GM12878 (cell line): ENCODE measurements at regions not wholly inside any gene's neighbourhood (a gene's known extent, or its start where the extent isn't known, plus 50 kb on each side); places are given as distances from the start of the nearest gene placed in this dataset.

ENCODE experiments used
- ATAC-seq: fragments of 200-7000 bp; cut with Tn5 transposase; 3 replicates; pipeline ENCODE4 v1.9.1; 2020; ENCODE audit warnings: mild to moderate bottlenecking, moderate library complexity
- BruUV-seq: library from RNA; stranded (reverse); fragments of 400-500 nt; replicated peaks from 2 replicates; lab custom pipeline; 2021; lab: Mats Ljungman, UMichigan
- CTCF ChIA-PET: fragments of 300-600 bp; sonication (Branson Sonifier 250); formaldehyde crosslinking; extraction: SDS; loops from one replicate; lab custom pipeline; 2021; ENCODE audit warnings: inconsistent platforms; lab: Yijun Ruan, JAX
- POLR2A ChIA-PET: fragments of 350-600 bp; formaldehyde crosslinking; extraction: SDS; loops from one replicate; lab custom pipeline; 2021; ENCODE audit warnings: inconsistent platforms; lab: Charles Lee
- RAD21 ChIA-PET: fragments of 300-600 bp; sonication (Branson Sonifier 250); formaldehyde crosslinking; loops from one replicate; lab custom pipeline; 2023; ENCODE audit warnings: antibody characterized with exemption; ENCODE audit not compliant: unreplicated experiment; lab: Charles Lee
- SMC1A ChIA-PET: fragments of 300-600 bp; sonication (Branson Sonifier 250); formaldehyde crosslinking; loops from one replicate; lab custom pipeline; 2023; ENCODE audit not compliant: unreplicated experiment, uncharacterized antibody; lab: Charles Lee
- DNase-seq: peaks from one replicate; pipeline ENCODE4 v3.0.0-alpha.2; 2011; ENCODE audit warnings: low read depth, low spot score
- FAIRE-seq: peaks from 3 replicates; lab custom pipeline; 2011; peaks lifted over from hg19 to GRCh38; lab: Jason Lieb, UNC
- H2AFZ ChIP-seq: 2 replicates; pipeline ENCODE4 v1.6.0; 2011; ENCODE audit warnings: low read depth, low read length, control low read depth; ENCODE audit not compliant: control insufficient read depth
- H3K27ac ChIP-seq: 2 replicates; pipeline ENCODE4 v1.5.1; 2011; ENCODE audit warnings: control low read depth; ENCODE audit not compliant: control insufficient read depth, insufficient read depth
- H3K27me3 ChIP-seq, 2 experiments: replicated peaks in 1 of 2; 2 replicates each; pipeline versions ENCODE4 v1.6.0 to v1.6.1; 2011; ENCODE audit warnings: low read length in 1 of 2; ENCODE audit not compliant: control insufficient read depth in 2 of 2, insufficient read depth in 2 of 2
- H3K36me3 ChIP-seq, 2 experiments: 2 replicates each; pipeline ENCODE4 v1.5.1; 2011; ENCODE audit warnings: low read length in 1 of 2; ENCODE audit not compliant: control insufficient read depth in 2 of 2, insufficient read depth in 2 of 2
- H3K4me1 ChIP-seq: 2 replicates; pipeline ENCODE4 v1.6.1; 2011; ENCODE audit warnings: mild to moderate bottlenecking, low read length, moderate library complexity, mixed read lengths; ENCODE audit not compliant: control insufficient read depth, insufficient read depth
- H3K4me2 ChIP-seq: 2 replicates; pipeline ENCODE4 v1.6.0; 2011; ENCODE audit warnings: control low read depth; ENCODE audit not compliant: control insufficient read depth, insufficient read depth
- H3K4me3 ChIP-seq: fragments of 200-600 bp; sonication (generic); 2 replicates; pipeline ENCODE4 v1.5.1; 2016
- H3K79me2 ChIP-seq: 2 replicates; pipeline ENCODE4 v1.6.0; 2011; ENCODE audit warnings: low read length; ENCODE audit not compliant: control insufficient read depth, insufficient read depth
- H3K9ac ChIP-seq: 2 replicates; pipeline ENCODE4 v1.8.0; 2011; ENCODE audit warnings: low read length, control low read depth, mixed read lengths; ENCODE audit not compliant: control insufficient read depth, insufficient read depth
- H3K9me3 ChIP-seq: replicated peaks from 3 replicates; pipeline ENCODE4 v1.5.1; 2011; ENCODE audit warnings: mild to moderate bottlenecking, low read length; ENCODE audit not compliant: control insufficient read depth, insufficient read depth
- H4K20me1 ChIP-seq: 2 replicates; pipeline ENCODE4 v1.6.0; 2011; ENCODE audit not compliant: control insufficient read depth, insufficient read depth
- BCLAF1 ChIP-seq: fragments of 450-650 bp; IDR thresholded peaks from 2 replicates; pipeline ENCODE4 v1.6.1; 2017; ENCODE audit warnings: antibody characterized with exemption, mild to moderate bottlenecking, moderate library complexity
- BRCA1 ChIP-seq: IDR thresholded peaks from 2 replicates; pipeline ENCODE4 v1.6.1; 2011; ENCODE audit warnings: low read depth, low read length, improper control_type of control experiment
- ESRRA ChIP-seq: IDR thresholded peaks from 2 replicates; pipeline ENCODE4 v1.6.1; 2012; ENCODE audit warnings: mild to moderate bottlenecking, low read length, improper control_type of control experiment
- FOXM1 ChIP-seq: IDR thresholded peaks from 2 replicates; pipeline ENCODE4 v1.6.1; 2012; ENCODE audit warnings: low read depth, mild to moderate bottlenecking, inconsistent platforms, low read length, moderate library complexity
- IRF4 ChIP-seq: IDR thresholded peaks from 2 replicates; pipeline ENCODE4 v1.6.1; 2011; ENCODE audit warnings: low read depth, low read length
- JUNB ChIP-seq: IDR thresholded peaks from 2 replicates; pipeline ENCODE4 v1.6.1; 2016; ENCODE audit warnings: antibody characterized with exemption, mild to moderate bottlenecking
- KLF5 ChIP-seq: fragments of 450-650 bp; IDR thresholded peaks from 2 replicates; pipeline ENCODE4 v1.6.1; 2014; ENCODE audit warnings: mild to moderate bottlenecking; ENCODE audit not compliant: partially characterized antibody
- NFIC ChIP-seq: IDR thresholded peaks from 2 replicates; pipeline ENCODE4 v1.6.1; 2012; ENCODE audit warnings: low read depth, mild to moderate bottlenecking, inconsistent platforms, low read length, moderate library complexity
- PAX5 ChIP-seq: IDR thresholded peaks from 2 replicates; pipeline ENCODE4 v1.6.1; 2011; ENCODE audit warnings: low read depth, low read length, borderline replicate concordance
- PML ChIP-seq: IDR thresholded peaks from 2 replicates; pipeline ENCODE4 v1.6.1; 2012; ENCODE audit warnings: low read length, inconsistent platforms
- SMARCA5 ChIP-seq: fragments of 450-650 bp; IDR thresholded peaks from 2 replicates; pipeline ENCODE4 v1.6.1; 2017; ENCODE audit warnings: mild to moderate bottlenecking
- STAT1 ChIP-seq: fragments of 450-650 bp; conservative IDR thresholded peaks from 2 replicates; pipeline ENCODE4 v1.6.1; 2014; ENCODE audit warnings: antibody characterized with exemption, mild to moderate bottlenecking
- YY1 ChIP-seq: IDR thresholded peaks from 2 replicates; pipeline ENCODE4 v1.6.1; 2011; ENCODE audit warnings: low read depth, mild to moderate bottlenecking, low read length
- ZNF207 ChIP-seq: fragments of 450-650 bp; IDR thresholded peaks from 2 replicates; pipeline ENCODE4 v1.6.1; 2014; ENCODE audit warnings: antibody characterized with exemption, mild to moderate bottlenecking, borderline replicate concordance
- ZNF24 ChIP-seq: fragments of 450-650 bp; IDR thresholded peaks from 2 replicates; pipeline ENCODE4 v1.6.1; 2017; ENCODE audit warnings: antibody characterized with exemption, mild to moderate bottlenecking
- WGBS: methylation state at CpG from one replicate; pipeline ENCODE4 v1.1.6; 2016; ENCODE audit warnings: low lambda C conversion rate; ENCODE audit not compliant: insufficient replicate concordance, insufficient coverage; ENCODE audit errors: missing lambda C conversion rate; 5-methylcytosine and 5-hydroxymethylcytosine counted together
- in situ Hi-C: fragments of 300-500 bp; cut with MboI; formaldehyde crosslinking; loops from 9 replicates; pipeline ENCODE4 v1.14.3; 2018; ENCODE audit warnings: mixed read lengths
- intact Hi-C: fragments of 100-400 bp; cut with micrococcal nuclease; formaldehyde crosslinking; loops from one replicate; pipeline ENCODE4 v1.14.2; 2022; ENCODE audit not compliant: unreplicated experiment
- TF ChIP-seq, protein P1 (sequence below): IDR thresholded peaks from 2 replicates; pipeline ENCODE4 v1.6.1; 2012; ENCODE audit warnings: low read length, inconsistent platforms
- TF ChIP-seq, protein P2 (sequence below): fragments of 450-650 bp; IDR thresholded peaks from 2 replicates; pipeline ENCODE4 v1.6.1; 2017; ENCODE audit warnings: mild to moderate bottlenecking, moderate library complexity

- ChIA-PET POLR2A (no interaction called here), SMC1A (interaction anchor here (1.1 kb wide), 1 partner anchor 20 kb away, joined by 3 read pairs; no protein-coding TSS in a partner anchor), RAD21 (no interaction called here), CTCF (no interaction called here)
- no TSS peak for BruUV-seq
- FAIRE-seq: no peak
- no peak for ATAC-seq
- intact Hi-C loops: no loop called here
- Histone ChIP-seq H3K36me3 (no peaks in the 10 kb centered on the region), H3K27me3 (no peaks in the 10 kb centered on the region), H3K9ac (no peak overlapping the region), H2AFZ (no peak overlapping the region), H3K9me3 (no peaks in the 10 kb centered on the region), H3K4me2 (no peak overlapping the region), H3K27ac (no peak overlapping the region), H3K79me2 (no peaks in the 10 kb centered on the region), H4K20me1 (no peaks in the 10 kb centered on the region), H3K4me1 (peaks cover 11% of the 10 kb centered on the region), H3K4me3 (no peak overlapping the region)
- WGBS: 71% methylated on average over 12 of the region's 12 CpGs
- no peak for DNase-seq
- in situ Hi-C loops: no loop called here
- TF ChIP-seq NFIC (no peak), YY1 (no peak), SMARCA5 (no peak), JUNB (no peak), BRCA1 (no peak), PAX5 (no peak), IRF4 (no peak), KLF5 (no peak), ESRRA (no peak), BCLAF1 (no peak), FOXM1 (no peak), ZNF207 (no peak), PML (no peak), STAT1 (no peak), ZNF24 (no peak)
- TF ChIP-seq, protein P1, sequence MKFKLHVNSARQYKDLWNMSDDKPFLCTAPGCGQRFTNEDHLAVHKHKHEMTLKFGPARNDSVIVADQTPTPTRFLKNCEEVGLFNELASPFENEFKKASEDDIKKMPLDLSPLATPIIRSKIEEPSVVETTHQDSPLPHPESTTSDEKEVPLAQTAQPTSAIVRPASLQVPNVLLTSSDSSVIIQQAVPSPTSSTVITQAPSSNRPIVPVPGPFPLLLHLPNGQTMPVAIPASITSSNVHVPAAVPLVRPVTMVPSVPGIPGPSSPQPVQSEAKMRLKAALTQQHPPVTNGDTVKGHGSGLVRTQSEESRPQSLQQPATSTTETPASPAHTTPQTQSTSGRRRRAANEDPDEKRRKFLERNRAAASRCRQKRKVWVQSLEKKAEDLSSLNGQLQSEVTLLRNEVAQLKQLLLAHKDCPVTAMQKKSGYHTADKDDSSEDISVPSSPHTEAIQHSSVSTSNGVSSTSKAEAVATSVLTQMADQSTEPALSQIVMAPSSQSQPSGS: no peak
- TF ChIP-seq, protein P2, sequence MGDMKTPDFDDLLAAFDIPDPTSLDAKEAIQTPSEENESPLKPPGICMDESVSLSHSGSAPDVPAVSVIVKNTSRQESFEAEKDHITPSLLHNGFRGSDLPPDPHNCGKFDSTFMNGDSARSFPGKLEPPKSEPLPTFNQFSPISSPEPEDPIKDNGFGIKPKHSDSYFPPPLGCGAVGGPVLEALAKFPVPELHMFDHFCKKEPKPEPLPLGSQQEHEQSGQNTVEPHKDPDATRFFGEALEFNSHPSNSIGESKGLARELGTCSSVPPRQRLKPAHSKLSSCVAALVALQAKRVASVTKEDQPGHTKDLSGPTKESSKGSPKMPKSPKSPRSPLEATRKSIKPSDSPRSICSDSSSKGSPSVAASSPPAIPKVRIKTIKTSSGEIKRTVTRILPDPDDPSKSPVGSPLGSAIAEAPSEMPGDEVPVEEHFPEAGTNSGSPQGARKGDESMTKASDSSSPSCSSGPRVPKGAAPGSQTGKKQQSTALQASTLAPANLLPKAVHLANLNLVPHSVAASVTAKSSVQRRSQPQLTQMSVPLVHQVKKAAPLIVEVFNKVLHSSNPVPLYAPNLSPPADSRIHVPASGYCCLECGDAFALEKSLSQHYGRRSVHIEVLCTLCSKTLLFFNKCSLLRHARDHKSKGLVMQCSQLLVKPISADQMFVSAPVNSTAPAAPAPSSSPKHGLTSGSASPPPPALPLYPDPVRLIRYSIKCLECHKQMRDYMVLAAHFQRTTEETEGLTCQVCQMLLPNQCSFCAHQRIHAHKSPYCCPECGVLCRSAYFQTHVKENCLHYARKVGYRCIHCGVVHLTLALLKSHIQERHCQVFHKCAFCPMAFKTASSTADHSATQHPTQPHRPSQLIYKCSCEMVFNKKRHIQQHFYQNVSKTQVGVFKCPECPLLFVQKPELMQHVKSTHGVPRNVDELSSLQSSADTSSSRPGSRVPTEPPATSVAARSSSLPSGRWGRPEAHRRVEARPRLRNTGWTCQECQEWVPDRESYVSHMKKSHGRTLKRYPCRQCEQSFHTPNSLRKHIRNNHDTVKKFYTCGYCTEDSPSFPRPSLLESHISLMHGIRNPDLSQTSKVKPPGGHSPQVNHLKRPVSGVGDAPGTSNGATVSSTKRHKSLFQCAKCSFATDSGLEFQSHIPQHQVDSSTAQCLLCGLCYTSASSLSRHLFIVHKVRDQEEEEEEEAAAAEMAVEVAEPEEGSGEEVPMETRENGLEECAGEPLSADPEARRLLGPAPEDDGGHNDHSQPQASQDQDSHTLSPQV: no peak
Measured at GRCh38 chr14:35988972-35989690, 163.0 kb downstream of the BRMS1L start.
